ENCODE measurements at regions not wholly inside any gene's neighbourhood (a gene's known extent, or its start where the extent isn't known, plus 50 kb on each side); places are given as distances from the start of the nearest gene placed in this dataset.

GRCh38 chr18:34511435-34511834 is 198.7 kb upstream of the DTNA start:
- TF ChIP-seq CTCF (IDR thresholded peaks at IDR 0.05) (no peak), POLR2A (IDR thresholded peaks at IDR 0.05) (no peak)
